GM13977 (cell line): ENCODE measurements at regions not wholly inside any gene's neighbourhood (a gene's known extent, or its start where the extent isn't known, plus 50 kb on each side); places are given as distances from the start of the nearest gene placed in this dataset.

Source experiments
- DNase-seq: peaks from one replicate; pipeline ENCODE4 v3.0.0; 2012; ENCODE audit warnings: low spot score
- in situ Hi-C: fragments of 300-500 bp; cut with MboI; formaldehyde crosslinking; loops from one replicate; pipeline ENCODE4 v1.12.0; 2022; ENCODE audit warnings: low sequenced_read_pairs, low pct_unique_long_range_greater_than_20kb, mixed read lengths, inconsistent platforms; ENCODE audit not compliant: unreplicated experiment
- TF ChIP-seq, protein P1 (sequence below): IDR thresholded peaks from 2 replicates; pipeline ENCODE4 v1.5.1; 2012; ENCODE audit warnings: mild to moderate bottlenecking, control low read depth; ENCODE audit not compliant: insufficient read depth; ENCODE audit errors: extremely low read depth, missing control alignments

DNA sequence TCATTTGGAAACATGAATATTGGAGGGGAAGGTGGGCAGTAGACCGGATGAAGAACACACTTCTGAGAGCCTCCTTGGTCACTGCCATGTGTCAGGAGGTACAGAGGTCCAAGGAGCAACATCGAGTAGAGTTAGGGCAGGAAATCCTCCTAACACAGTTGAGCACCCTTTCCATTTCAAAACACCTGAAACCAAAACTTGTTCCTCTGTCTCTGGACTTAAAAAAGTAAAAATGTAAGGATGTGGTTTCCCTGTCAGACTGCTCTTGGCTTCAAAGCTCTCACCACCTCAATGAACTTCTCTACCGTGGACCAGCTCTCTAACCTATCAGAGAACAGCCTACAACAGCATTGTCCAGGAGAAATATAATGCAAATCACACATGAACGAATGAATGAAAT lies 573.9 kb downstream of the NOVA1 start:
- in situ Hi-C loops, result no loop called here
- DNase-seq, result no peak
- TF ChIP-seq, protein P1, sequence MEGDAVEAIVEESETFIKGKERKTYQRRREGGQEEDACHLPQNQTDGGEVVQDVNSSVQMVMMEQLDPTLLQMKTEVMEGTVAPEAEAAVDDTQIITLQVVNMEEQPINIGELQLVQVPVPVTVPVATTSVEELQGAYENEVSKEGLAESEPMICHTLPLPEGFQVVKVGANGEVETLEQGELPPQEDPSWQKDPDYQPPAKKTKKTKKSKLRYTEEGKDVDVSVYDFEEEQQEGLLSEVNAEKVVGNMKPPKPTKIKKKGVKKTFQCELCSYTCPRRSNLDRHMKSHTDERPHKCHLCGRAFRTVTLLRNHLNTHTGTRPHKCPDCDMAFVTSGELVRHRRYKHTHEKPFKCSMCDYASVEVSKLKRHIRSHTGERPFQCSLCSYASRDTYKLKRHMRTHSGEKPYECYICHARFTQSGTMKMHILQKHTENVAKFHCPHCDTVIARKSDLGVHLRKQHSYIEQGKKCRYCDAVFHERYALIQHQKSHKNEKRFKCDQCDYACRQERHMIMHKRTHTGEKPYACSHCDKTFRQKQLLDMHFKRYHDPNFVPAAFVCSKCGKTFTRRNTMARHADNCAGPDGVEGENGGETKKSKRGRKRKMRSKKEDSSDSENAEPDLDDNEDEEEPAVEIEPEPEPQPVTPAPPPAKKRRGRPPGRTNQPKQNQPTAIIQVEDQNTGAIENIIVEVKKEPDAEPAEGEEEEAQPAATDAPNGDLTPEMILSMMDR, result no peak

DNA sequence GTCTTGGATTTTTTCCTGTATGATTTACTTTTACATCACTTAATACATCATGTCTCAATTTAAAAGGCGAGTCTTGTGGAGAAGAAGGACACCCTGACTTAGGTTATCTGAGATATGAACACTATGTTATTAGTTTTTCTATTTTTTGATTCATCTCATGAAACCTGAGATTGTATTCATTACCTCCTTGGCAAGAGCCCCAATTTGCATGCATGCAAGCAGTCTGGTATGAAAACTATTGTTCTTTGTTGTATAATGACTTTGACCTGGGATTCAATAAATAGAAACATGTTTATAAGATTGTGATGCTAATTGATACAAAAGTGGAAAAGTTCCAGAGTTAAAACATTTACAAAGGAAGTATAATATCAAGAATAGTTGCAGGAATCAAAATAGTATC lies 576.1 kb downstream of the NOVA1 start:
- TF ChIP-seq, protein P1, result no peak
- in situ Hi-C loops, result no loop called here
- DNase-seq, result no peak

DNA sequence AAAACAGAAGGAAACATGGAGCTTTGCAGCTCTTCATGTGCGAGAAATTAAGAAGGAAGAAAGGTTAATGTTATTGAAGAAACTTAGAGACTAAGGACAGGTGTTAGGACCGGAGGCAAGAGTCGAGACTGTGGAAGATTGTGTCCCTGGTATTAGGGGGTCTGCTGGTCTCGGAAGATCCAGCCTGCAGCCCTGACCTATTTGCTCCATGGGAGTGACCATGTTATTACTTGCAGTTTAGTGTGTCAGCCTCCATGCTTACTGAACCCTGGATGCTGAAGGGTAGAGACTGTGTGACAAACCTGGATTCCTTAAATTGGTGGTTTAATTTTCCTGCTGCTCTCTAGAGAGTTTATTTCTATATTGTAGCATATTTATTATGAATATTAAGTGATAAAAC lies 580.6 kb downstream of the NOVA1 start:
- in situ Hi-C loops, result no loop called here
- no peak for DNase-seq
- TF ChIP-seq, protein P1, result no peak

DNA sequence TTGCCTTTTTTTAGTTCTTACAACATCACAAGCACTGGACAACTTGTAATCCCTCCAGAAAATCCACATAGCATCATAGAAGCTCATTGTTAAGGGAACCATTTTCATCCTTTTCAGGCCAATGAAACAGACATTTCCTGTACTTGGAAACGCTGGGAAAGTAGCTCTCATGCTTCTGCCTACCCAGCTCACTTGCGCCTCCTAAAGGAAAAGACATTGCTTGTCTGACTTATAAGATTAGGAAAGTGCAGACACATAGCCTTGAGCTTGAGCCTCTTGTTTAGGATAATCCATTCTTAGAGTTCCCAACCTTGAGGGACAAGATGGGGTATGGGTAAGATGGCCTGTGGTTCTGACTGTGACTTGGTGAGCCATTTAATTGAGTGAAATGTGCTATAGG lies 589.5 kb downstream of the NOVA1 start:
- TF ChIP-seq, protein P1, result no peak
- DNase-seq, result no peak
- in situ Hi-C loops, result no loop called here

DNA sequence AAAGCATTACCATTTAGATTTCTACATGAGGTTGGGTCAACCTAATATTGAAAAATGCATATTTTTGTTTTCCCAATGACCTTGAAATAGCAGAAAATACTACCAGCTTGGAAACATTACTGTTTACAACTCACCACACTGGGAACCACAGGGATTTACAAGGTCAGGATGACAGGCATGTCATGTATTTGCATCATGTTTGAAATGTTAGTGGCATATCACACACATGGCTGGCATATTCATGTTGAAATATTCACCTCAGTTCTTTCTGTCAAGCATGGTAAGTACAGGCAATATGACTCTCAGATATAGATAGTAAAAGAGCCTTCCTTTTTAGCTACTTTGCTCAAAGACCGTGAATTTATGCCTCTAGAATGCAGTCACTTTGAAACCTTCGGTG lies 593.5 kb downstream of the NOVA1 start:
- in situ Hi-C loops, result no loop called here
- TF ChIP-seq, protein P1, result no peak
- DNase-seq, result no peak

DNA sequence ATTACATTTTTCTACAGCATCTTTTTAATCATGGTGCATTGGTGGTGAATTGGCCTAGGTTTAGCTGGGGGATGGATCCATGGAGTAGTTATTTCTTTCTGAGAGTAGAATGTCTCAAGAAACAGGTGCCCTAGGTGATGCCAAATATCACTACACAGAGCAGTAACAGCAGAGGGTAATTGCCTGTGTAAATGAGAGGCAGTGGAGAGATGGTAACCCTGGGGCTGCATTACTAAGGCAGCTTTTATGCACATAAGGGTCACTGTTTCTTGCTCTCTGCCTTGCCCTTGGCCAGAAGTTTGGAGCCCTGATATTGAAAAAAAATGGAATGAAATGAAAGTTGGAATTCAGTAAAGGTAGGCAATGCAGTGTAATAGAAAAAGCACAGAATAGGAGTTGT lies 604.0 kb downstream of the NOVA1 start:
- TF ChIP-seq, protein P1, result no peak
- in situ Hi-C loops, result no loop called here
- no peak for DNase-seq

DNA sequence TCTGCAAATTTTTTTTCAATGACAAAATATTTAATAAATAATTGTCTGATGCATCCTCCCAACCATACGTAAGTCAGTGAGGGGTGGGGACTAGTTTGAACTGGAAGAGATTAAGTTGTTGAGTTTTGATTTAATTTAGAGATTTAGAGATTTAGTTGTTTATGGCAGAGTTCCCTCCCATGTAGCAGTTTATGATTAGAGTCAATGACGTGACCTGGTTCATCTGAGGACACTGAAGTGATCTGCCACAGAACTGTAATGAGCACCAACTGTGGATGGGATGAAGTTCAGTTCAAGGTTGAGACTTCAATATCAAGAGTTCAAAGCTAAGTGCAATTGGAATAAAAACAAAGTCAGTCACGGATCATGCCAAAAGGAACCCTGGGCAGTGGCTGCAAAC lies 609.3 kb downstream of the NOVA1 start:
- TF ChIP-seq, protein P1, result no peak
- in situ Hi-C loops, result no loop called here
- no peak for DNase-seq
